ENCODE measurements at regions not wholly inside any gene's neighbourhood (a gene's known extent, or its start where the extent isn't known, plus 50 kb on each side); places are given as distances from the start of the nearest gene placed in this dataset.

DNA sequence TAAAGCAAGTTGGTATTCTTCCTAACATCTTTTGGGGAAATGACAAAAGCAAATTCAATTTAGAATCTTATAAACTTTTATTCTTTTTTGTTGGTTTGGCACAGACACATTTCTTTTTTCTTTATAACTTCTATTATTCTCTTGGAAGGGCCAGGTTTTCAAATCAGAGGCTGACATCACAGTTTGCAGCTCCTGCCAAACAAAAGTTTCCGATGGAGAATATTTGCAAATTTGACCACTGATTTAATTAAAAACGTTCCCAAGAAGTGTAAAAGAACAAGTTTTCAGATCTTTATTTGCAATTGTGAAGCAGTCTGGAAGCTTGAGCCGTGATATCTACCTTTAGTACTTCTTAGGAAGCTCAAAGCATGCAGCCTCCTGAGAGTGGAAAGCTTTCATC lies 53.8 kb upstream of the CD83 start:
- H2AFZ ChIP-seq (ENCODE audit: low read depth, low read length) = no peak overlapping the region
- H3K36me3 ChIP-seq (replicated peaks; ENCODE audit: low read depth, low read length) = peaks cover 4% of the 10 kb centered on the region
- H3K4me2 ChIP-seq (ENCODE audit: low read length) = no peak overlapping the region
- H3K9me3 ChIP-seq (ENCODE audit: insufficient read depth, low read length) = no peaks in the 10 kb centered on the region
- TF ChIP-seq, protein P1, sequence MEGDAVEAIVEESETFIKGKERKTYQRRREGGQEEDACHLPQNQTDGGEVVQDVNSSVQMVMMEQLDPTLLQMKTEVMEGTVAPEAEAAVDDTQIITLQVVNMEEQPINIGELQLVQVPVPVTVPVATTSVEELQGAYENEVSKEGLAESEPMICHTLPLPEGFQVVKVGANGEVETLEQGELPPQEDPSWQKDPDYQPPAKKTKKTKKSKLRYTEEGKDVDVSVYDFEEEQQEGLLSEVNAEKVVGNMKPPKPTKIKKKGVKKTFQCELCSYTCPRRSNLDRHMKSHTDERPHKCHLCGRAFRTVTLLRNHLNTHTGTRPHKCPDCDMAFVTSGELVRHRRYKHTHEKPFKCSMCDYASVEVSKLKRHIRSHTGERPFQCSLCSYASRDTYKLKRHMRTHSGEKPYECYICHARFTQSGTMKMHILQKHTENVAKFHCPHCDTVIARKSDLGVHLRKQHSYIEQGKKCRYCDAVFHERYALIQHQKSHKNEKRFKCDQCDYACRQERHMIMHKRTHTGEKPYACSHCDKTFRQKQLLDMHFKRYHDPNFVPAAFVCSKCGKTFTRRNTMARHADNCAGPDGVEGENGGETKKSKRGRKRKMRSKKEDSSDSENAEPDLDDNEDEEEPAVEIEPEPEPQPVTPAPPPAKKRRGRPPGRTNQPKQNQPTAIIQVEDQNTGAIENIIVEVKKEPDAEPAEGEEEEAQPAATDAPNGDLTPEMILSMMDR (IDR thresholded peaks at IDR 0.05; ENCODE audit: low read depth, low read length) = no peak
- TF ChIP-seq EZH2phosphoT487 (IDR thresholded peaks at IDR 0.05; ENCODE audit: low read depth) = no peak
- no peaks in the 10 kb centered on the region for H4K20me1 ChIP-seq (ENCODE audit: insufficient read depth, low read length)
- peaks cover 11% of the 10 kb centered on the region for H3K4me1 ChIP-seq (ENCODE audit: low read length)
- H3K27ac ChIP-seq (ENCODE audit: low read length) = no peak overlapping the region
- H3K4me3 ChIP-seq (ENCODE audit: low read length) = no peak overlapping the region
- no peaks in the 10 kb centered on the region for H3K27me3 ChIP-seq (ENCODE audit: low read depth, low read length)
- H3K9ac ChIP-seq (ENCODE audit: low read length) = no peak overlapping the region
- H3K79me2 ChIP-seq (ENCODE audit: low read length) = no peaks in the 10 kb centered on the region

- Histone ChIP-seq H3K9me3 (ENCODE audit: insufficient read depth, low read length) (no peaks in the 10 kb centered on the region), H3K27ac (ENCODE audit: low read length) (no peak overlapping the region), H3K9ac (ENCODE audit: low read length) (no peak overlapping the region), H3K4me1 (ENCODE audit: low read length) (peaks cover 15% of the 10 kb centered on the region), H3K79me2 (ENCODE audit: low read length) (no peaks in the 10 kb centered on the region), H3K27me3 (ENCODE audit: low read depth, low read length) (no peaks in the 10 kb centered on the region), H4K20me1 (ENCODE audit: insufficient read depth, low read length) (no peaks in the 10 kb centered on the region), H3K36me3 (replicated peaks; ENCODE audit: low read depth, low read length) (peaks cover 4% of the 10 kb centered on the region), H3K4me3 (ENCODE audit: low read length) (no peak overlapping the region), H2AFZ (ENCODE audit: low read depth, low read length) (no peak overlapping the region), H3K4me2 (ENCODE audit: low read length) (no peak overlapping the region)
- TF ChIP-seq, protein P1 (IDR thresholded peaks at IDR 0.05; ENCODE audit: low read depth, low read length) = no peak
- TF ChIP-seq EZH2phosphoT487 (IDR thresholded peaks at IDR 0.05; ENCODE audit: low read depth) = no peak
Measured at GRCh38 chr6:14065350-14065749, 52.2 kb upstream of the CD83 start.

GRCh38 chr6:14066782-14067406 lies 50.7 kb upstream of the CD83 start:
- Histone ChIP-seq H2AFZ (ENCODE audit: low read depth, low read length) (peak overlapping the region; percentile 81), H3K4me3 (ENCODE audit: low read length) (peak overlapping the region; percentile 57), H3K36me3 (replicated peaks; ENCODE audit: low read depth, low read length) (peaks cover 4% of the 10 kb centered on the region), H3K9me3 (ENCODE audit: insufficient read depth, low read length) (no peaks in the 10 kb centered on the region), H3K9ac (ENCODE audit: low read length) (peak overlapping the region; percentile 51; the same call in 1 of the 2 replicates), H3K4me1 (ENCODE audit: low read length) (peaks cover 15% of the 10 kb centered on the region), H3K27ac (ENCODE audit: low read length) (no peak overlapping the region), H3K27me3 (ENCODE audit: low read depth, low read length) (no peaks in the 10 kb centered on the region), H3K4me2 (ENCODE audit: low read length) (peak overlapping the region; percentile 83), H4K20me1 (ENCODE audit: insufficient read depth, low read length) (no peaks in the 10 kb centered on the region), H3K79me2 (ENCODE audit: low read length) (no peaks in the 10 kb centered on the region)
- TF ChIP-seq EZH2phosphoT487 (IDR thresholded peaks at IDR 0.05; ENCODE audit: low read depth) = no peak
- TF ChIP-seq, protein P1 (IDR thresholded peaks at IDR 0.05; ENCODE audit: low read depth, low read length) = peak; percentile 62

DNA sequence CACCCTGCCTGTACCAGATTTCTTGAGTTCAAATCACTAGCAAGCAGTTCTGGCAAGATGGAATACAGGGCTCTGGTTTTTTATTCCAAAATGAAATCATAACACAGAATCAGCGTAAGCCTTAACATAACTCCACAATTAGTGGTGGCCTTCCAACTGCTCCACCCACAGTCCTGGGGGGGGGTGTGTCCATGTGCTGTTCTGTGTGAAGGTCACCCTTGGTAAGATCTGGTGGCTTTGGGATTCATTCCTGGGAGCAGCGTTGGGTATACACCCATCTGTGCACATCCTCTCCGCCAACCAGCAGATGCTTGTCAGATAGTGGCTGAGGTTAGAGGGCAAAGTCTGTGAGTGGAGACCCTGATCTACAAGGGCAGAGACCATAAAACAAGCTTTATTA lies 49.9 kb upstream of the CD83 start:
- H3K36me3 ChIP-seq (replicated peaks; ENCODE audit: low read depth, low read length) = no peaks in the 10 kb centered on the region
- no peak overlapping the region for H3K9ac ChIP-seq (ENCODE audit: low read length)
- H3K79me2 ChIP-seq (ENCODE audit: low read length) = no peaks in the 10 kb centered on the region
- H2AFZ ChIP-seq (ENCODE audit: low read depth, low read length) = no peak overlapping the region
- no peaks in the 10 kb centered on the region for H3K9me3 ChIP-seq (ENCODE audit: insufficient read depth, low read length)
- no peak overlapping the region for H3K4me3 ChIP-seq (ENCODE audit: low read length)
- H3K27me3 ChIP-seq (ENCODE audit: low read depth, low read length) = no peaks in the 10 kb centered on the region
- H3K4me1 ChIP-seq (ENCODE audit: low read length) = peaks cover 19% of the 10 kb centered on the region
- no peak for TF ChIP-seq EZH2phosphoT487 (IDR thresholded peaks at IDR 0.05; ENCODE audit: low read depth)
- TF ChIP-seq, protein P1 (IDR thresholded peaks at IDR 0.05; ENCODE audit: low read depth, low read length) = no peak
- no peaks in the 10 kb centered on the region for H4K20me1 ChIP-seq (ENCODE audit: insufficient read depth, low read length)
- H3K27ac ChIP-seq (ENCODE audit: low read length) = no peak overlapping the region
- no peak overlapping the region for H3K4me2 ChIP-seq (ENCODE audit: low read length)

Measured in OCI-LY3 (cell line).